ENCODE measurements at regions not wholly inside any gene's neighbourhood (a gene's known extent, or its start where the extent isn't known, plus 50 kb on each side); places are given as distances from the start of the nearest gene placed in this dataset.

GRCh38 chr6:150496629-150497028 lies 103.1 kb upstream of the PLEKHG1 start:
- TF ChIP-seq POLR2AphosphoS5 (IDR thresholded peaks at IDR 0.05; ENCODE audit: insufficient read depth in 1 of 2, low read depth in 1 of 2) = no peak
- no peak for TF ChIP-seq CTCF (IDR thresholded peaks at IDR 0.05)
